Smooth muscle cell of the brain vasculature (primary cell): ENCODE measurements at regions not wholly inside any gene's neighbourhood (a gene's known extent, or its start where the extent isn't known, plus 50 kb on each side); places are given as distances from the start of the nearest gene placed in this dataset.

Experiments used
- DNase-seq: peaks from one replicate; pipeline ENCODE4 v3.0.0-alpha.2; 2012; ENCODE audit warnings: low read depth, low spot score

DNA sequence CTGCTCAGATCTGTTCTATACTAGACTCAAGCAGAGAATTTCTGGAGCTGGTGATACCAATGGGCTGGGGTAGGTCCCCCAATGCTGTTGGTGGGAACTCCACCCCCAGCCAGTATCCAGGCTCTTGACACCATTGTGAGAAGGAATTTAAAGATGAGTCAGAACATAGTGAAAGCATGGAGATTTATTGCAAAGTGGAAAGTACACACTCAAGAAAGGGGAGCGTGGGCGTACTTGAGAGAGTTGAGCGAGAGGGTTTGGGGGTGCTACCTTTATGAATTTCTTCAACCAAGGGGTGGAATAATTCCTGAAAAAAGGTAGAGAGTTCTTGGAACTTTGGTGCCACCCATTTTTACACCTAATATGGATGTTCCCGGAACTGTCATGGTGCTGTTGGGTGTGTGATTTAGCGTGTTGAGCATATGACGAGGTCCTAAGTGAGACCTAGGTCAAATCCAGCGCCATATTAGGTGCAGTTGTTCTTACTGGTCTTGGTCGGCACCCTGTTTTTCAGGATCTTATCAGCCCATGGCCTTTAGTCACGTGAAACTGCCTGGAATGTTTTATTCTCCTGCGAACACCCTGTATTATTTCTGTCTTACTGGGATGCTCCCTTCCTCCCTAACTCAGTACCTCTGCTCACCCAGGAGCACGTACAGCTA lies 122.0 kb upstream of the AHR start:
- DNase-seq = no peak

DNA sequence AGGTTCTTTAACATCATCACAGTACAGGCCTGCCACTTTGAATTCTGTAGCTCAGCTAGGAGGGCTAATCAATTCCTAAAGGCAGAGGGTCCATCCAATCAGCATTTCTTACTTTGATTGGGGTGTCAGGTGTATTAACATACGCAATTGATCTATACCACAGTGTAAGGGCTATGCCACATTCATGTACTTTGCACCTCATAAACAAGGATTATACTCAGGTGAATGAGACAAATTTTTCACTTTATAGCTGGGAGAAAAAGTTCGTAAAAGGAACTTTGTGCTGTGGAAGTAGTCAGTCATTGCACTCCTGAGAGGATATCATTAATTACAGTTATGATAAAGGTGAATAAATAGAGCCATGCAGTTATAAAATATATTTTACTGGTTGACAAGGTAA lies 119.9 kb upstream of the AHR start:
- DNase-seq = no peak

DNA sequence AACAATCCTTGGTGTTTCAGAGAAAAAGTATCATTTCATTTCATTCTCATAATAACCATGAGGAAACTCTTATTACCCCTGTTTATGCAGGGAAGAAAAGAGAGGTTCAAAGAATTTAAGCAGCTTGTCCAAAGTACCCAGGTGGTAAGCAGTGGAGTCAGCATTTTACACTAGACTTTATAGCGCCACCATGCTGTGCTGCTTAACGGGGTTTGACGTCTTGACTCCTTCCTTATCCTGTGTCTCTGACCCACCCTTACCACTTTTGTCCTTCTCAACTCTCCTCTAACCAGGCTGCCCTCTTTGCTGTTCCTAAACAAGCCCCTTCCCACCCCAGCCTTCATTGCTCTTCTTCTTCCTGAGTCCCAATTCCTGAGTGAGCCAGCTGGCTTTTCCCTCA lies 117.0 kb upstream of the AHR start:
- DNase-seq = no peak

DNA sequence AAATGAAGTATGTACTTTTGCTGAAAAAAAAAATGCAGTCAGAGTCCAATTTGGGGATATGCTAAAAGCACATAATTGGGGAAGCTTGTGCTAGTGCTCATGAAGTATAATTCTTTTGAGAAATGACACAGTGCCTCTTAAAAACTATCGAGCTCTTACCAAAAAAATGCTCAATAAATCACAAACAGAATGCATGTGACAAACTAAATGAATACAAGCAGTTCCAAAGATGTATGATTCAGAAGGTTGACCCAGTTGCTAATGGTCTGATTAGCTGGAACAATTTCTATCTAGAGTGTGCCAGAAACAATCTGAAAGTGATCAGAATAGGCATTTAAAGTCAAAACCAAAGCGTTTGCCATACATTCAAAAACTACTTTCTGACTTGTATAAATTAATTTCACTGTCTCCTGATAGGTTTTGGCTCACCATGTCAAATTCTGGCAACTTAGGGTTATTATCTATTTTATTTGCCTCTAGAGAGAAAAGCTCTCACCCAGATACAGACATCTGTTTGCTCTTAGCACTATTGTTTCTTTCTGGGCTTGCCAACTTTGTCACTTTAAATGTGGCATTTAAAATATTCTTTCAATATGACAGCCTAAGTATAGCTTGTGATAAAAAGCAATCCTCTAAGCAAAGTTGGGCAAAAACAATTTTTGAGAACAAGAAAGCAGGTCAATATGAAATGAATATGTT lies 114.7 kb upstream of the AHR start:
- DNase-seq = no peak

DNA sequence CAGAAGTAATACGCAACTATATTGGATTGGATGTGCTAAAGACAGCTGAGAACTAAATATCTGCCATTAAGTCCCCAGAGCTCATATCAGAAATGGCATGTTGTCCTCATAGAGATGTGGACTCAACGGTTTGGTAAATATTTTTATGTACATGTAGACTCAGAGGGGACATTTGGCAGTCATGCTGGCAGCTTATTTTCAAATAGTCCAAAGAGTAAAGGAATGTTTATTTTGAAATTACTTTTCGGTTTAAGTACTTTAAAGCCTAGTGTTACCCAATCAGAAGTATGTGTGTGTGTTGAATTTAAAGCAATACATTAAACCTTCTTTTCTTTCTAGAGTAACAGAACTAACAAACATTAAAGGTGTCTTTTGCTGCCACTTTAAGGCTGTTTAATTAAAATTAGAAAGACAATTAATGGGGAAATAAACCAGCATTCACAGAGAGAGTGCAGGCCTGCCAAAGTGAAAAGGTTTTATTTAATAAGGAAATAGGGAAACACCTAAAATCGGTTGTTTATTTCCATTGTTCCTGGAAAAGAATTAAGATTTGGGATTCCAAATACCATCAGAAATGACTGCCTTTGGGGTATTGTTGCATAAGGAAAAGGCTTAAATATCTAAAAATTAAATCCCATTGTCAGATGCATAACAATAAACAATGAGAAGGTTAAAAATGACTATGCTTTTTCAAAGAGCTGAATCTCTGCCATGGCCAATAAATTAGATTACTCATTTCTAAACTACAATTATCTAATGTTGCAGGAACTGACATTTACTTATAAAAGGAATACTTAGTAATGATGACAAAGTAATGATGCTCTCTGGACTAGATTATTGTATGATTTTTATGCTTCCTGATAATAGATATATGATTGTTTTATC lies 113.4 kb upstream of the AHR start:
- no peak for DNase-seq

DNA sequence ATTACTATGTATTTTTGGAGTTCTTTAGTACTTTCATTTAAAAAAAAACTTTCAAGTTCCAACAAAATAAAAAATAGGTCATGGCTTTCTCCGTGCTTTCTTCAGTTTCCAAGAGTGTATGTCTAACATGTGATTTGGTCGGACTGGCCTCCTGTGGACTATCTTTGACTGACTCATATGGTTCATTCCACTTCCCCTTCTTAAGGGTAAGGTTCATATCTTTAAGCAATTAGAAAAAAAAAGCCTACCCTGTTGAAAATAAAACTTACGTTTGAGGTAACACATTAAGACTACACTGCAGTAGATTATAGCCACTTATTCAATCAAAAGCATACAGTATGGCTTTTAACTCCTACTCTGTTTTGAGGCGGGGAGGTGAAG lies 112.8 kb upstream of the AHR start:
- DNase-seq = peak; percentile 75

DNA sequence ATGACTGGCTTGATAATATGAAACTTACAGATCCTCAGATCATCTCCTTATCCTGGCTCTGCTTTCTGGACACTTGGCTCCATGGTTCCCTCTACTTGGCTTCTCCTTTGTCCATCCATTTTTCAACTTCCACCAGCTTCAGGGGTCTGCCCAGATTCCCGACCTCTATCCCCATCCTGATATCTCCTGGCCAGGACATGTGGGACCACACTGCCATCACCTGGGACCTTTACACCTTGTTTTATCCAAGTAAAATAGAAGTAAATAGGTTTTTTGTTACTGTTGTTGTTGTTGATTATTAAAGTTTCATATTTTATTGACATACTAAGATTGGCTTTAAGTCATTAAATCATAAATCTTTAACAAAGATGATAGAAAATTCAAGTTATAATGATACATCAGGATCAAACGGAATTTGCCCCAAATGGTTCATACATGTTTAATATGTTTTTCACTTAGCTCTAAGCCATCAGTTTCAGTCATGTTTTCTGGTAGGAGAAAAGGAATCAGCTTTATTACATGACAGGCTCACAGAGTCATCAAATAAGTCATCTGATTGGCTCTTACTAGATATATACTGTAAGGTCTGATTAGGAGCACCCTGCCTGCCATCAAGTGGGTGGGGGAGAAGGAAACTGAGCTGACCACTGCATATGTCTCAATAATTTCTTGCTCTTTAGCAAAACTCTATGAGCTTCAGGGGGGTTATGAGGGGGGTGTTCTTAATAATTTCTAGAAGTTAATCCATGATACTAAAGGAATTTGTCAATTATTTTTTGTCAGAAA lies 111.5 kb upstream of the AHR start:
- no peak for DNase-seq

DNA sequence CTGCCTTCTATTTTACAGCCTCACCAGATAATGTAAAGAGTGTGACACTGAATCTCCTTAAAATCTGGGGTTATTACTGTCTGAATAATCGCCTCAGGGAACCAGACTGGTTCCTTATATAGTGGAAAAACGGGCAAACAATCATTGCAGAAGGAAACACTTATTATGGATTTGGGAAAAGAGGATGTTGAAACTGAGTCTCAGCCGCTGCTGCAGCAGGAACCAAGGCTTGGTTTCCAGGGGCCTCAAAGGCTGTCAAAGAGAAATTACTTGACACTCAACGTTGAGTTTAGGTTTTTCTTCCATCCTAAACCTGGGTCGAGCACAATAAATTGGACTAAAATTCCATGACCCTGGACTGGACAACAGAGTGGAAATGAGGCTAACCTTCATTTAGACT lies 103.8 kb upstream of the AHR start:
- no peak for DNase-seq

DNA sequence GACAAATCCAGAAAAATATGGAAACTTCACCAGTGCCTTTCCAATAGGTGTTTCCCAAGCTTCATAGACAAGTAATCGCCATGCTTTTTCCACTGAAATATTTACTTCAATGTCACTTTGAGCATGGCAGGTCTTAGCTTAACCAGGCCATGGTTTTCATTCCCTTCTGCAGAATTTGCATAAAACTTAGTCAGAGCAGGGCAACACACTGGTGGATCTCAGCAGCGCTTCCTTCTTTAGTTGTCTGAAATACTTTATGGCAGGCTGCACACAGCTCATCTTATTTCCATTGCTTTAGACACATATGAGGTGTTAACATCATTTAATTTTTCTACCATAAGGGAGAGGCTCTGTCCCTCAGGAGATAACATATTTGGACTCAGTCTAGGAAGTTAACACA lies 102.9 kb upstream of the AHR start:
- no peak for DNase-seq

DNA sequence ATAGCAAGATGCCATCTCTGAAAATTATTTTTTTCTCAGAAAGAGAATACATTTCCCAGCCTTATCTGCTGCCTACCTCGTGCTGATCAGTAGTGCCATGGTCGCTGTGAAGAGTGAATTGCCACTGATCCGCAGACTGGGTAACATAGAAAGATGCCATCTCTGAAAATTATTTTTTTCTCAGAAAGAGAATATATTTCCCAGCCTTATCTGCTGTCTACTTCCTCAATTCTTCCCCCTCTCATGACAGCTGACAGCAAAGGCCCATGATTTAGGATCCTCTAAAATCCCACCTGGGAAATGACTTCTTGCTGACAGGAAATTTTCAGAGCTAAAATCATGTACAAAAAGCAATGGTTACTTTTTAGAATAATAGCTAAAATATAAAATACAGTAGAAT lies 92.5 kb upstream of the AHR start:
- DNase-seq = no peak

DNA sequence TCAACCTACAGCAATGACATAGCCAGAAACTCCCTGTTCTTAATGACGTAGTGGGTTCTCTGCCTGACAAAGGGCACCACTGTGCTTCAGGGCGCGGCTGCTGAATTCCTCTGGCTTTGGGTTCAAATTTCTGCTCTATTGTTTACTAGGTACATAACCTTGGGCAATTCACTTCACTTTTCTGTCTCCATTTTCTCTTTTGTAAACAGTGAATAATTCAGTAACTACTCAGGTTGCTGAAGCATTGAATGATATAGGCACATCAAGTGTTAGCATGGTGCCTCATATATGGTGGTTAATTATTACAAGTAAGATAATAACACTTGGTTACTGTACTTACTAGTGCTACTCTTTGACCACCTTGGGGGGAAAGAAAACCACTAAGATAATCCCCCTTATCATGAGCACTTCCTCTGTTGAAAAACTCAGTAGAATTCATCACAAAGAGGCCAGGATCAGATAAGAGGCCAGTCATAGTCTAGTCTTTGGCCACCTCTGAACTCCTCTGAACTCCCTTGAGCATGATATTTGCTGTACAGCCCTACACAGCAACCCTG lies 92.0 kb upstream of the AHR start:
- DNase-seq = no peak

DNA sequence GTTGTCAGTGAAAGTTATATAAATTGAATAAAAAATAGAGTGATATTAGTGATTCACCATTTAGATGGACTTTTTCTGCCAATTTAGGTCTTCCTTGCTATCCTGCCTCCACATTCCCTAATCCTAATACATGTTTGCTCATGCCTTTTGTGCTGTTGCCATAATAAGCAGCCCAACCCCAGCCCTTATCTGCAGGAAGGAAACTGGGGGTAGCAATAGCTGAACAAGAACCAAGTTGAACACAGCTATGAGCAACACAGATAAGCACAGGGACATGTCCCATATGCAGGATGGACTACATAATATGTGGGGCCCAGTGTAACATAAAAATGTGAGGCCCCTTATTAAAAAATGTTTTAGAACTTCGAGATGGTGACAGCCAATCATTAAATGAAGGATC lies 91.2 kb upstream of the AHR start:
- no peak for DNase-seq

DNA sequence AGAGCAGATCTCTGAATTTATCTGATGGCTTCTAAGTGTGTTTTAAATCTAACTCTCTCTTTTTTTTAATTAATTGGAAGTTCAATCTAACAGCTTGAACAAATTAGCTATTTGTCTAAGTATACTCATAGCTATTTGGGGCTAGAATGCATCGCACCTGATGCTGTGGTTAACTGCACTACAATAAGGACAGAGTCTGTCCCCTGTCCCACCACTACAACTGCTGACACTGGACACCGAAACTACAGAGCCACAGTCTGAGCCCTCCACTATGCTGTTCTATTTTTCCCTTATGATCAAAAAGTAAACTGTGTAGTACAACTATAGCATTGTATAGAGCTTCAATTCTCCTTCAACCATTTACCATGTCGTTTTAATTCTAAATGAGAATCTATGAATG lies 89.4 kb upstream of the AHR start:
- no peak for DNase-seq

DNA sequence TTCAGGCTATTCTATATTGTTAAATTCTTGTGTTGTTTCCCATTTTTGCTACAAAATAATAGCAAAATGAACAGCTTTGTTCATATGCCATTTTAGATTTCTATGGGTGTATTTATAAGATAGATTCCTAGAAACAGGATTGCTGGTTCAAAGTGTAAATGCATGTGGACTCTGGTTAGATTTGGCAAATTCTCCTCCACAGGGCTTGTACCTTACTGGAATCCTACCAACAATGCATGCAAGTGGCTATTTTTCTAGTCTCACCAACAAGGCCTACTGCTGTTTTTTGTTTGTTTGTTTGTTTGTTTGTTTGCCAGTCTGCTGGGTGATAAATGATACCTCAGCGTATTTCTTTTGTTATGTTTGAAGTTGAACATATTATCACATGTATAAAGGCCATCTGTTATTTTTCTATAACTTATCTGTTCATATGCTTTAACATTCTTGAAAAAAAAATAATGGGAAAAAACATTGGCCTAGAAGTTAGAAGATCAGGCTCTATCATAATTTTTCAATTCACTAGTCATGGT lies 87.1 kb upstream of the AHR start:
- no peak for DNase-seq

DNA sequence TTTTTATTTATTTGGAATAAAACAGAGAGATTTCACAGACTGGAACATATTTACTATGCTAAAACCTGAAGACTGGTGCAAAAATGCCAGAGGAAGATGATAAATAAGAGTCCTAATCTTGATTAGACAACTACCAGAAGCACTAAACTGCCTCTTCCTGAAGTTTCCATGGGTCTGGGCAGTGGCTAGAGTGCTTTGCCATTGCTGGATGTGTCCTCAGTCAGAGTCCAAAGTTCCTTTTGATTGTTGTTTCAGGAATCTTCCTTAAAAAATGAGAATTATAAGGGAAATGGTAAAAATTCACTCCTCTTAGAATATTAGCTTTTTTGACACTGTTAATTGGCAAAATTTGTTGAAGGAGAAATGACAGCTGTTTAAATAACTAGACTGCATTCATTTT lies 86.3 kb upstream of the AHR start:
- no peak for DNase-seq

DNA sequence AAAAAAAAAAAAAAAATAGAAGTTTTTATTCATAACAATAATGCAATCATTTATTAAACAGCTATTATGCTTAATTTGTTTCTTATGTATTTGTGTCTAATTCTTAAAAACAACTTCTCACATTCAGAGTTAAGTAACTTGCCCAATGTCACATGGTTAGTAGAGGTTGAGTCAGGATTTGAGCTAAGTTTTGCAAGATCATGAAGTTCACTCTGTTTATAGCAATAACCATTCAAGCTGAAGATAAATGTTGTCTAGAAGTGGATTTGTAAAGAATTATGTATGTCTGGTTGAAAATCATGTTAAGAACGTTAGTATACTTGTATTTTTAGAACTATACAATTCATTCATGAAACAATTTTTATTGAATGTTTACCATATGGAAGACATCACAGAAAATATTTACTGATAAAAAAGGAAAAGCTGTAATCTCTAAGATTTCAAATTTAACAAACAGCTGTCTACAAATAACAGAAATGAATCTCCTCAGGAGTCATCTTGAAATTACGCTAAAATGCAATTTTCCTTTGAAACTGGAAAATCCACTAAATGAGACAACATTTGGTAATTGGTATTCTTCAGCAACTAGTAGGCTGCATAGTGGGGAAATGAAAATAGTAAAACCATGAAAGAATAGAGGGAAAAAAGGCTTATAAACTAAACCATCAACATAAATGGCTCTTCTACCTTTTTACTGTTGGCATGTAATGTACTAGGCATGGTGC lies 70.5 kb upstream of the AHR start:
- no peak for DNase-seq

DNA sequence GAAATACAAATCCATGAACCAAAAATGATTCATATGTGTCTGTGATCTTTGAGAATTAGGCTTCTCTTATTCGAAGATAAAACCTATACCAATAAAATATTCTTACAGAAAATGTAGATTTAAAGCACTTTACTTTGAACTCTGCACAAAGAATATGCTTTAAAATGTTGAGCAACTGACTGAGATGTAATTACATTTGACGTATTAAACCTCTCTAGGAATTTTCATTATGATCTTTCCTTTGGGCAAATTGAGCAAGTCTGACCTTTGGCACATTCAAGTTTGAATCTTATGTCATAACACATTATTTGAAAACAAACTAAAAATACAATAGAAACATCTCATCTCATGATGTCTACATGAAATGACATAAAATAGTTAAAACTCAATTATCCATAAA lies 69.2 kb upstream of the AHR start:
- DNase-seq = no peak

DNA sequence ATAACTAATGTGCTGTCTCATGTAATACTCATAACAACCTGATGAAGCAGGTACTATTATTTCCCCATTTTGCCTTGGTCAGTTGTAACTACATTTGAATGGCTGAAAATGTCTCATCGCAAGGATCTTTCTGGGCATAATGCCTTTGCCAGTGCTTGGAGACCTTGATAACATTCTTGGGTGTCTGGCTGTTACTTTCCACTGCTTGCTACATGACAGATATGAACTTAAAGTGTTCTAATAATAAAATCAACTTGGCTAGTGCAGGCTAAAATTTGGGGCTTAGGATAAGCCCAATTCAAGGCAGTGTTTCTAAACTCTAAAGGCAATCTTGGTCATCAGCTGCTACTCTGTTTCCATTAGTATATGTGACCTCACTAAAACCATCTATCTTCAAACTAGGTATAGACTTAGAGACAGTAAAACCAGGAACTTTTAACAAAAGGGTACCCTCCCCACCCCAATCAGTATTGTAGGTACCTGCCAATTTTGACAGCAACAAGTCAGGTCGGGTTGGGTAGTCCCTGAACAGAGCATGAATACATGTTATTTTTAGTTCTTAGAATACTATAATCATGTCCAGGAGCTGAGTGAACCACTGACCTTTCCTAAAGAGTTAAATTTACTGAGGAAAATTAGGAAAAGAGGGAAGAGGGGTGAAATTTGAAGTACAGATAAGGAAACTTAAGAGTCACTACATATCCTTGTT lies 68.2 kb upstream of the AHR start:
- DNase-seq = no peak

DNA sequence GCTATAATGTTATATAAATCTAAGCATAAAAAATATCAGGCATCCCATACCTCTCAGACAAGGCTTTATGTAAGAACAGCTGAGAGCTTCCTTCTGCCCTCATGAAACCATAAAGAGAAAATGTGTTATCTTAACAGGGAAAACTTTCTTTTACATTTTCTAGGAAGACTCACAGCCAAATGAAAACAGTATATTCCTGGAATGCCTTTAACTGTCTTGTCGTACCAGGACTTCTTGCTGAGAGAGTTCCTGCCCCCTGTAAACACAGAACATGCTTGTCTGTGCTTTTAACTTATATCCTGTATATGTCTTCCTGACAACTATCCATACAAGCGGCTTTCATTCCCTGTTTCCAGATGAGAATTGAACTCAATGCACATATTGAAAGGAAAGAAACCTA lies 64.8 kb upstream of the AHR start:
- DNase-seq = peak; percentile 28

DNA sequence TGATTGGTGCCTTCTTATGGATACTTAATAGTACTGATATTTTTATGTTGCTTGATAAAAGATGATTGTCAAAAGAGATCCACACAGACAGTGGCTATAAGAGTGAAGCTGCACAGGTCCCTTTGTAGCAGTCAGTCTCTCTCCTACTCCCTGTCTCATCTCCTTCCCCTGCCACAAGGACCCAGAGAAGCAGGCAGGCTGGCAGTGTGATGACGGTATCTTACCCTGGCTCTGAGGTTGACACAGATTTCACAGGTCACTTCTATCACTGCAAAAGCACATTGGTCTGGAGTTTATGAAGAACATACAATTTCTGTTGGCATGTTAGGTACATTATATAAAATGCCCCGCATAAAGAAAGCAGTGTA lies 64.4 kb upstream of the AHR start:
- no peak for DNase-seq
